ENCODE measurements at regions not wholly inside any gene's neighbourhood (a gene's known extent, or its start where the extent isn't known, plus 50 kb on each side); places are given as distances from the start of the nearest gene placed in this dataset.

- TF ChIP-seq MAX (IDR thresholded peaks at IDR 0.05) (no peak), CEBPB (IDR thresholded peaks at IDR 0.05) (no peak), ZBTB7A (IDR thresholded peaks at IDR 0.05; ENCODE audit: low read depth) (no peak), CREB1 (IDR thresholded peaks at IDR 0.05; ENCODE audit: low read depth) (no peak), TEAD4 (IDR thresholded peaks at IDR 0.05) (no peak), FOXM1 (IDR thresholded peaks at IDR 0.05; ENCODE audit: borderline replicate concordance, low read depth) (no peak), TAF1 (IDR thresholded peaks at IDR 0.05; ENCODE audit: low read depth) (no peak), NFIC (IDR thresholded peaks at IDR 0.05) (no peak)
These were observed 114.7 kb upstream of the EGFR start for GRCh38 chr7:54904130-54904529.
